Loucy (cell line): ENCODE measurements at regions not wholly inside any gene's neighbourhood (a gene's known extent, or its start where the extent isn't known, plus 50 kb on each side); places are given as distances from the start of the nearest gene placed in this dataset.

Source experiments
- H2AFZ ChIP-seq: fragments of 200-600 bp; sonication (generic); 2 replicates; pipeline ENCODE4 v1.6.0; 2016; ENCODE audit warnings: antibody characterized with exemption, mild to moderate bottlenecking, low read length, moderate library complexity
- H3F3A ChIP-seq: fragments of 200-600 bp; 2 replicates; pipeline ENCODE4 v1.6.0; 2016; ENCODE audit warnings: antibody characterized with exemption, low read depth, mild to moderate bottlenecking
- H3K27me3 ChIP-seq: fragments of 200-600 bp; sonication (generic); 2 replicates; pipeline ENCODE4 v1.6.1; 2014; ENCODE audit warnings: low read length, mild to moderate bottlenecking; ENCODE audit not compliant: insufficient read depth, poor library complexity, severe bottlenecking
- H3K36me3 ChIP-seq: fragments of 200-600 bp; sonication (generic); 2 replicates; pipeline ENCODE4 v1.6.1; 2016; ENCODE audit warnings: low read length; ENCODE audit not compliant: insufficient read depth
- H3K4me1 ChIP-seq: fragments of 200-600 bp; sonication (generic); 2 replicates; pipeline ENCODE4 v1.5.1; 2014; ENCODE audit warnings: low read length, mild to moderate bottlenecking; ENCODE audit not compliant: insufficient read depth, poor library complexity, severe bottlenecking
- H3K4me2 ChIP-seq: fragments of 200-600 bp; sonication (generic); 2 replicates; pipeline ENCODE4 v1.6.0; 2014; ENCODE audit warnings: antibody characterized with exemption, low read length, low read depth, mild to moderate bottlenecking; ENCODE audit not compliant: poor library complexity, severe bottlenecking
- H3K4me3 ChIP-seq: fragments of 200-600 bp; sonication (generic); 2 replicates; pipeline ENCODE4 v1.5.1; 2014; ENCODE audit warnings: low read length, mild to moderate bottlenecking, mixed read lengths; ENCODE audit not compliant: poor library complexity, severe bottlenecking
- H3K79me2 ChIP-seq: fragments of 200-600 bp; sonication (generic); 2 replicates; pipeline ENCODE4 v1.6.1; 2014; ENCODE audit warnings: low read length; ENCODE audit not compliant: insufficient read depth
- H3K9ac ChIP-seq: fragments of 200-600 bp; sonication (generic); 2 replicates; pipeline ENCODE4 v1.6.0; 2014; ENCODE audit warnings: mild to moderate bottlenecking, low read depth, low read length, moderate library complexity; ENCODE audit not compliant: poor library complexity, severe bottlenecking
- H3K9me2 ChIP-seq: fragments of 200-600 bp; sonication (generic); replicated peaks from 2 replicates; pipeline ENCODE4 v1.6.1; 2016; ENCODE audit warnings: low read depth, low read length, mixed read lengths
- H3K9me3 ChIP-seq: fragments of 200-600 bp; sonication (generic); 2 replicates; pipeline ENCODE4 v1.6.1; 2014; ENCODE audit warnings: mild to moderate bottlenecking, antibody characterized with exemption, low read length, low read depth; ENCODE audit not compliant: insufficient read depth
- H4K20me1 ChIP-seq: fragments of 200-600 bp; sonication (generic); 2 replicates; pipeline ENCODE4 v1.6.0; 2014; ENCODE audit warnings: antibody characterized with exemption, low read length, mild to moderate bottlenecking; ENCODE audit not compliant: insufficient read depth, poor library complexity, severe bottlenecking
- CTCF ChIP-seq: fragments of 200-600 bp; sonication (generic); conservative IDR thresholded peaks from 2 replicates; pipeline ENCODE4 v1.5.1; 2014; ENCODE audit warnings: mild to moderate bottlenecking, antibody characterized with exemption, low read length
- EZH2phosphoT487 ChIP-seq: fragments of 200-600 bp; IDR thresholded peaks from 2 replicates; pipeline ENCODE4 v1.6.1; 2018; ENCODE audit warnings: antibody characterized with exemption, mild to moderate bottlenecking, moderate library complexity, borderline replicate concordance

GRCh38 chr3:166752214-166752613 lies 627.9 kb downstream of the ZBBX start:
- Histone ChIP-seq H3K9ac (no peak overlapping the region), H3F3A (no peaks in the 10 kb centered on the region), H3K79me2 (no peaks in the 10 kb centered on the region), H3K4me3 (no peak overlapping the region), H3K27me3 (no peaks in the 10 kb centered on the region), H3K4me2 (no peak overlapping the region), H4K20me1 (no peaks in the 10 kb centered on the region), H3K36me3 (no peaks in the 10 kb centered on the region), H3K9me2 (no peaks in the 10 kb centered on the region), H2AFZ (no peak overlapping the region), H3K4me1 (no peaks in the 10 kb centered on the region), H3K9me3 (no peaks in the 10 kb centered on the region)
- TF ChIP-seq CTCF (no peak), EZH2phosphoT487 (no peak)

- Histone ChIP-seq H4K20me1 (no peaks in the 10 kb centered on the region), H3F3A (no peaks in the 10 kb centered on the region), H3K4me1 (no peaks in the 10 kb centered on the region), H2AFZ (no peak overlapping the region), H3K27me3 (no peaks in the 10 kb centered on the region), H3K9ac (no peak overlapping the region), H3K4me3 (no peak overlapping the region), H3K9me2 (no peaks in the 10 kb centered on the region), H3K9me3 (no peaks in the 10 kb centered on the region), H3K4me2 (no peak overlapping the region), H3K79me2 (no peaks in the 10 kb centered on the region), H3K36me3 (no peaks in the 10 kb centered on the region)
- no peak for TF ChIP-seq CTCF
- TF ChIP-seq EZH2phosphoT487, result no peak
These were observed 636.5 kb downstream of the ZBBX start for GRCh38 chr3:166743481-166744134.

- TF ChIP-seq CTCF, result no peak
- Histone ChIP-seq H3F3A (no peaks in the 10 kb centered on the region), H3K4me3 (no peak overlapping the region), H2AFZ (no peak overlapping the region), H3K36me3 (no peaks in the 10 kb centered on the region), H3K79me2 (no peaks in the 10 kb centered on the region), H3K4me2 (no peak overlapping the region), H4K20me1 (no peaks in the 10 kb centered on the region), H3K27me3 (no peaks in the 10 kb centered on the region), H3K9ac (no peak overlapping the region), H3K9me2 (no peaks in the 10 kb centered on the region), H3K4me1 (no peaks in the 10 kb centered on the region), H3K9me3 (no peaks in the 10 kb centered on the region)
These were observed 645.4 kb downstream of the ZBBX start for GRCh38 chr3:166734734-166735133.
